ENCODE measurements at regions not wholly inside any gene's neighbourhood (a gene's known extent, or its start where the extent isn't known, plus 50 kb on each side); places are given as distances from the start of the nearest gene placed in this dataset.

GRCh38 chr6:112571488-112572270 is 224.5 kb downstream of the RFPL4B start:
- TF ChIP-seq CTCF (IDR thresholded peaks at IDR 0.05; ENCODE audit: low read length, missing control alignments) = no peak
- H3K4me3 ChIP-seq (replicated peaks; ENCODE audit: low read depth, low read length) = no peak overlapping the region
- peak; percentile 25 for DNase-seq (ENCODE audit: low read depth)

GRCh38 chr6:112574190-112574589 is 227.1 kb downstream of the RFPL4B start:
- DNase-seq (ENCODE audit: low read depth) = no peak
- TF ChIP-seq CTCF (IDR thresholded peaks at IDR 0.05; ENCODE audit: low read length, missing control alignments) = no peak
- H3K4me3 ChIP-seq (replicated peaks; ENCODE audit: low read depth, low read length) = no peak overlapping the region

- peak; percentile 31 for DNase-seq (ENCODE audit: low read depth)
- no peak for TF ChIP-seq CTCF (IDR thresholded peaks at IDR 0.05; ENCODE audit: low read length, missing control alignments)
- no peak overlapping the region for H3K4me3 ChIP-seq (replicated peaks; ENCODE audit: low read depth, low read length)
Observed at GRCh38 chr6:112575309-112575834, 228.2 kb downstream of the RFPL4B start.

- TF ChIP-seq CTCF (IDR thresholded peaks at IDR 0.05; ENCODE audit: low read length, missing control alignments) = no peak
Observed at GRCh38 chr6:112576423-112576822, 229.3 kb downstream of the RFPL4B start.

GRCh38 chr6:112579601-112580000 is 232.5 kb downstream of the RFPL4B start:
- peak; percentile 18 for DNase-seq (ENCODE audit: low read depth)
- TF ChIP-seq CTCF (IDR thresholded peaks at IDR 0.05; ENCODE audit: low read length, missing control alignments) = no peak
- no peak overlapping the region for H3K4me3 ChIP-seq (replicated peaks; ENCODE audit: low read depth, low read length)

More at GRCh38 chr6:112576423-112576822, 229.3 kb downstream of the RFPL4B start:
- DNase-seq (ENCODE audit: low read depth) = peak; percentile 10
- no peak overlapping the region for H3K4me3 ChIP-seq (replicated peaks; ENCODE audit: low read depth, low read length)

GRCh38 chr6:112581015-112581414 is 233.9 kb downstream of the RFPL4B start:
- no peak overlapping the region for H3K4me3 ChIP-seq (replicated peaks; ENCODE audit: low read depth, low read length)
- no peak for TF ChIP-seq CTCF (IDR thresholded peaks at IDR 0.05; ENCODE audit: low read length, missing control alignments)
- no peak for DNase-seq (ENCODE audit: low read depth)

- no peak for DNase-seq (ENCODE audit: low read depth)
Observed at GRCh38 chr6:112590326-112590725, 243.2 kb downstream of the RFPL4B start.

More at GRCh38 chr6:112590326-112590725, 243.2 kb downstream of the RFPL4B start:
- no peak for TF ChIP-seq CTCF (IDR thresholded peaks at IDR 0.05; ENCODE audit: low read length, missing control alignments)
- H3K4me3 ChIP-seq (replicated peaks; ENCODE audit: low read depth, low read length) = no peak overlapping the region
